GM19467 (cell line): ENCODE measurements at regions not wholly inside any gene's neighbourhood (a gene's known extent, or its start where the extent isn't known, plus 50 kb on each side); places are given as distances from the start of the nearest gene placed in this dataset.

Source experiments
- ATAC-seq: cut with Tn5 transposase; IDR thresholded peaks from one replicate; pipeline ENCODE4 v1.9.1; 2021; ENCODE audit warnings: mild to moderate bottlenecking, moderate library complexity; ENCODE audit not compliant: unreplicated experiment

GRCh38 chr10:121405953-121406352 is 192.3 kb downstream of the FGFR2 start:
- no peak for ATAC-seq

GRCh38 chr10:121406823-121407545 is 191.3 kb downstream of the FGFR2 start:
- no peak for ATAC-seq

- ATAC-seq, result no peak
Measured at GRCh38 chr10:121409466-121410104, 188.7 kb downstream of the FGFR2 start.

GRCh38 chr10:121411004-121411403 is 187.2 kb downstream of the FGFR2 start:
- ATAC-seq, result no peak

- no peak for ATAC-seq
Measured at GRCh38 chr10:121413951-121414350, 184.3 kb downstream of the FGFR2 start.

GRCh38 chr10:121414366-121415062 is 183.7 kb downstream of the FGFR2 start:
- ATAC-seq, result no peak

GRCh38 chr10:121415063-121415399 is 183.2 kb downstream of the FGFR2 start:
- no peak for ATAC-seq

GRCh38 chr10:121416071-121416470 is 182.2 kb downstream of the FGFR2 start:
- ATAC-seq, result no peak

GRCh38 chr10:121417298-121417697 is 180.9 kb downstream of the FGFR2 start:
- ATAC-seq, result no peak

- ATAC-seq, result no peak
Measured at GRCh38 chr10:121418126-121418777, 180.0 kb downstream of the FGFR2 start.

- ATAC-seq, result no peak
Measured at GRCh38 chr10:121420006-121420405, 178.2 kb downstream of the FGFR2 start.

GRCh38 chr10:121422096-121422495 is 176.1 kb downstream of the FGFR2 start:
- ATAC-seq, result no peak

- ATAC-seq, result no peak
Measured at GRCh38 chr10:121425623-121426022, 172.6 kb downstream of the FGFR2 start.

- ATAC-seq, result no peak
Measured at GRCh38 chr10:121426307-121426706, 171.9 kb downstream of the FGFR2 start.
